NCI-H2196 treated with DMSO at 0.1 percent for 48 hours (cell line): ENCODE measurements at regions not wholly inside any gene's neighbourhood (a gene's known extent, or its start where the extent isn't known, plus 50 kb on each side); places are given as distances from the start of the nearest gene placed in this dataset.

Source experiments
- DNase-seq: peaks from one replicate; lab custom pipeline; 2025; ENCODE audit not compliant: unreplicated experiment; lab: John Stamatoyannopoulos, UW

- DNase-seq: no peak
Observed at GRCh38 chr6:48307573-48307972, 196.6 kb upstream of the PTCHD4 start.

GRCh38 chr6:48290595-48290994 lies 179.6 kb upstream of the PTCHD4 start:
- no peak for DNase-seq

- DNase-seq: no peak
Observed at GRCh38 chr6:48289841-48290240, 178.8 kb upstream of the PTCHD4 start.

GRCh38 chr6:48281217-48281616 lies 170.2 kb upstream of the PTCHD4 start:
- no peak for DNase-seq

GRCh38 chr6:48280035-48280620 lies 169.1 kb upstream of the PTCHD4 start:
- DNase-seq: no peak

- DNase-seq: no peak
Observed at GRCh38 chr6:48278261-48278660, 167.3 kb upstream of the PTCHD4 start.

GRCh38 chr6:48272518-48272917 lies 161.5 kb upstream of the PTCHD4 start:
- DNase-seq: no peak

- no peak for DNase-seq
Observed at GRCh38 chr6:48255094-48255493, 144.1 kb upstream of the PTCHD4 start.

- no peak for DNase-seq
Observed at GRCh38 chr6:48249071-48249470, 138.1 kb upstream of the PTCHD4 start.

- no peak for DNase-seq
Observed at GRCh38 chr6:48243071-48243470, 132.1 kb upstream of the PTCHD4 start.

GRCh38 chr6:48240287-48240686 lies 129.3 kb upstream of the PTCHD4 start:
- DNase-seq: no peak

GRCh38 chr6:48236375-48236774 lies 125.4 kb upstream of the PTCHD4 start:
- no peak for DNase-seq

GRCh38 chr6:48233063-48233462 lies 122.1 kb upstream of the PTCHD4 start:
- no peak for DNase-seq

- DNase-seq: no peak
Observed at GRCh38 chr6:48229841-48230240, 118.8 kb upstream of the PTCHD4 start.

GRCh38 chr6:48222241-48222640 lies 111.2 kb upstream of the PTCHD4 start:
- no peak for DNase-seq

- no peak for DNase-seq
Observed at GRCh38 chr6:48213076-48213788, 102.2 kb upstream of the PTCHD4 start.

- DNase-seq: no peak
Observed at GRCh38 chr6:48212501-48212900, 101.5 kb upstream of the PTCHD4 start.

- DNase-seq: no peak
Observed at GRCh38 chr6:48206091-48206490, 95.1 kb upstream of the PTCHD4 start.

- no peak for DNase-seq
Observed at GRCh38 chr6:48200869-48201390, 89.9 kb upstream of the PTCHD4 start.

- DNase-seq: no peak
Observed at GRCh38 chr6:48199499-48199898, 88.5 kb upstream of the PTCHD4 start.

GRCh38 chr6:48197941-48198340 lies 86.9 kb upstream of the PTCHD4 start:
- no peak for DNase-seq

GRCh38 chr6:48194596-48195295 lies 83.7 kb upstream of the PTCHD4 start:
- DNase-seq: no peak
